ENCODE measurements at regions not wholly inside any gene's neighbourhood (a gene's known extent, or its start where the extent isn't known, plus 50 kb on each side); places are given as distances from the start of the nearest gene placed in this dataset.

DNA sequence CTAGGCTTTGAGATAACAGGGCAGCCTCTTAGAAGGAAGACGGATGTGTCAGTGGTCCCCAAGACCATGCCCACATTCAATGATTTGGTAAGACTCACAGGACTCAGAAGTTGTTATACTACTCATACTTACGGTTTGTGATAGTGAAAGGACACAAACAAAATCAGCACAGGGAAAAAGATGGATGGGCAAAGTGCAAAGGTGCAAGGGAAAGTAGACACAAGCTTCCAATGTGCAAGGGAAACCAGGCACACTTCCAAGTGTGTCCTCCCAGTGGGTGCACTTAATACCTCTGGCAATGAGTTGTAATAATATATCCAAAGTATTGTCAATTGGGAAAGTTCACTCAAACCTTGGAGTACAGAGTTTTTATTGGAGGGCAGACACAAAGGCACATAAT is 53.8 kb upstream of the VCX start:
- H3K4me3 Mint-ChIP-seq: no peak overlapping the region
- ChIA-PET POLR2A (no interaction called here), CTCF (no interaction called here)
- no peaks in the 10 kb centered on the region for H3K4me1 Mint-ChIP-seq
- Histone ChIP-seq H3K27me3 (replicated peaks in 1 of 2; ENCODE audit: control insufficient read depth in 2 of 2, extremely low read depth in 1 of 2, insufficient read depth in 2 of 2, low read length in 1 of 2) (no peaks in the 10 kb centered on the region), H3K4me1 (ENCODE audit: control insufficient read depth in 1 of 2, extremely low read depth in 1 of 2, insufficient read depth in 2 of 2, low read length in 2 of 2) (no peaks in the 10 kb centered on the region), H3K4me3 (ENCODE audit: control insufficient read depth in 1 of 2, extremely low read depth in 1 of 2, low read length in 1 of 2) (no peak overlapping the region), H3K9me3 (no peaks in the 10 kb centered on the region), H3K36me3 (ENCODE audit: control insufficient read depth in 2 of 2, extremely low read depth in 1 of 2, insufficient read depth in 1 of 2, low read length in 1 of 2) (no peaks in the 10 kb centered on the region), H3K27ac (ENCODE audit: low read length) (no peak overlapping the region)
- no peaks in the 10 kb centered on the region for H3K36me3 Mint-ChIP-seq
- DNase-seq (no peak), ATAC-seq (replicated peaks in 1 of 4) (no peak)
- peaks cover 3 to 17% (median 10%) of the 10 kb centered on the region in 3 donors for H3K9me3 Mint-ChIP-seq
- peaks cover 0 to 8% of the 10 kb centered on the region in 2 donors for H3K27me3 Mint-ChIP-seq
- WGBS (ENCODE audit: insufficient coverage): no CpG with 5 or more reads among the region's 2 CpGs
- no peak overlapping the region for H3K27ac Mint-ChIP-seq

DNA sequence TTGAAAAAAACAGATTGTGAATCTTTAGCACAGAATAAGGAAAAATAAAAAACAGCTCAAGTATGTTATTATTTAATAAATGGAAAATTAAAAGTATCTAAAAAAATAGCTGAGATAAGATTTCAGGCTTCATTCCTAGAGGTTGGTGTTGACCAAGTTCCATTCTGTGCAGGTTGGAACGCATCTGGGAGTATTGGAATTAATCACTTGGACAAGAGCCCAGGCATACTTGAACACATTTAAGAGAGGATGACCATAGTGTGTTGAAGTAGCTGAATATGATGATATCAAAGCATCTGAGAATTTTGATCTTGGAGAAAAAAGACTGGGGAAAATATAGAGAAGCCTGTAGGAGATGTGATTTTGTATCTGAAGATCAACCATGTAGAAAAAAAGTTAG is 54.6 kb upstream of the VCX start:
- no peak overlapping the region for H3K27ac ChIP-seq (ENCODE audit: low read length)
- WGBS (ENCODE audit: insufficient coverage): no CpG with 5 or more reads among the region's 1 CpG
- Mint-ChIP-seq H3K27me3 (peaks cover 0 to 8% of the 10 kb centered on the region in 2 donors), H3K9me3 (peaks cover 3 to 22% (median 12%) of the 10 kb centered on the region in 3 donors), H3K36me3 (no peaks in the 10 kb centered on the region), H3K4me1 (no peaks in the 10 kb centered on the region), H3K27ac (no peak overlapping the region), H3K4me3 (no peak overlapping the region)
- no peaks in the 10 kb centered on the region for H3K27me3 ChIP-seq (replicated peaks in 1 of 2; ENCODE audit: control insufficient read depth in 2 of 2, extremely low read depth in 1 of 2, insufficient read depth in 2 of 2, low read length in 1 of 2)
- ATAC-seq (replicated peaks in 1 of 4) (no peak), DNase-seq (no peak)
- H3K36me3 ChIP-seq (ENCODE audit: control insufficient read depth in 2 of 2, extremely low read depth in 1 of 2, insufficient read depth in 1 of 2, low read length in 1 of 2): no peaks in the 10 kb centered on the region
- H3K4me1 ChIP-seq (ENCODE audit: control insufficient read depth in 1 of 2, extremely low read depth in 1 of 2, insufficient read depth in 2 of 2, low read length in 2 of 2): no peaks in the 10 kb centered on the region
- no peak overlapping the region for H3K4me3 ChIP-seq (ENCODE audit: control insufficient read depth in 1 of 2, extremely low read depth in 1 of 2, low read length in 1 of 2)
- POLR2A ChIA-PET: no interaction called here
- CTCF ChIA-PET: interaction anchor here in 1 of 2 donors (0.7 kb wide), 1 partner anchor 663 kb away, joined by 4 read pairs; no protein-coding TSS in a partner anchor
- no peaks in the 10 kb centered on the region for H3K9me3 ChIP-seq

DNA sequence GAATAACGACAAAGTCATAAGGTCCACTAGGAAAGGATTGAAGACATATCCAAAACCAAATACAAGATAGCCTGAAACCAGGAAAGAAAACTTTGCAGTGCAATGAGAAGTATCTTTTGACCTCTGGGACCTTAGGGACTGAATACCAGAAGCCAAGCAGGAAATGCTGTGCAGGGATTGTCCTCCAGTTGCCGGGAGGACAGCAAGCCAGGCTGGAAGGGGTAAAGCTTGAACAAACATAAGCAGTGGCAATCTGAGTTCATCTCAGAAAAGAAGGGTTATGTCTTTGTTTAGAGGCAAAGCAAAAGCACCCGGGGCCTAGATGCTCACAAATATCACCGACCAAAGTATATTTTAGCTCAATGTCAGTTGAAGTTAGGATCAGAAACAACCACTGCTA is 55.3 kb upstream of the VCX start:
- POLR2A ChIA-PET: interaction anchor here in 1 of 2 donors (0.6 kb wide), 1 partner anchor 114 kb away, joined by 3 read pairs; no protein-coding TSS in a partner anchor
- Histone ChIP-seq H3K27me3 (replicated peaks in 1 of 2; ENCODE audit: control insufficient read depth in 2 of 2, extremely low read depth in 1 of 2, insufficient read depth in 2 of 2, low read length in 1 of 2) (no peaks in the 10 kb centered on the region), H3K36me3 (ENCODE audit: control insufficient read depth in 2 of 2, extremely low read depth in 1 of 2, insufficient read depth in 1 of 2, low read length in 1 of 2) (no peaks in the 10 kb centered on the region), H3K4me1 (ENCODE audit: control insufficient read depth in 1 of 2, extremely low read depth in 1 of 2, insufficient read depth in 2 of 2, low read length in 2 of 2) (no peaks in the 10 kb centered on the region), H3K27ac (ENCODE audit: low read length) (no peak overlapping the region), H3K9me3 (no peaks in the 10 kb centered on the region), H3K4me3 (ENCODE audit: control insufficient read depth in 1 of 2, extremely low read depth in 1 of 2, low read length in 1 of 2) (no peak overlapping the region)
- Mint-ChIP-seq H3K36me3 (no peaks in the 10 kb centered on the region), H3K9me3 (peaks cover 3 to 22% (median 12%) of the 10 kb centered on the region in 3 donors), H3K4me1 (no peaks in the 10 kb centered on the region), H3K27me3 (peaks cover 0 to 8% of the 10 kb centered on the region in 2 donors), H3K4me3 (no peak overlapping the region), H3K27ac (no peak overlapping the region)
- DNase-seq: no peak
- no CpG with 5 or more reads among the region's 4 CpGs for WGBS (ENCODE audit: insufficient coverage)
- CTCF ChIA-PET: interaction anchor here in 1 of 2 donors (0.7 kb wide), 1 partner anchor 662 kb away, joined by 4 read pairs; no protein-coding TSS in a partner anchor
- no peak for ATAC-seq (replicated peaks in 1 of 4)

DNA sequence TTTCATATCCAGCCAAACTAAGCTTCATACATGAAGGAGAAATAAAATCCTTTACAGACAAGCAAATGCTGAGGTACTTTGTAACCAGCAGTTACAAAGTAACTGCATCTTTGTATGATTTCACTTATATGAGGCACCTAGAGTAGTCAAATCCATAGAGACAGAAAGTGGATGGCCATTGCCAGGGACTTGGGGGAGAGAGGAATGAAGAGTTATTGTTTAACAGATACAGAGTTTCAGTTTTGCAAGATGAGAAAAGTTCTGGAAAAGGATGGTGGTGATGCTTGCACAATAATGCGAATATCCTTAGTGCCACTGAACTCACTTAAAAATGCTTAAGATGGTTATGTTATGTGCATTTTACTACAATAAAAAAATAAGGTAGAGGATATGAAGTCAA is 58.4 kb upstream of the VCX start:
- Histone ChIP-seq H3K27me3 (replicated peaks in 1 of 2; ENCODE audit: control insufficient read depth in 2 of 2, extremely low read depth in 1 of 2, insufficient read depth in 2 of 2, low read length in 1 of 2) (no peaks in the 10 kb centered on the region), H3K4me1 (ENCODE audit: control insufficient read depth in 1 of 2, extremely low read depth in 1 of 2, insufficient read depth in 2 of 2, low read length in 2 of 2) (no peaks in the 10 kb centered on the region), H3K27ac (ENCODE audit: low read length) (no peak overlapping the region), H3K36me3 (ENCODE audit: control insufficient read depth in 2 of 2, extremely low read depth in 1 of 2, insufficient read depth in 1 of 2, low read length in 1 of 2) (no peaks in the 10 kb centered on the region), H3K9me3 (no peaks in the 10 kb centered on the region), H3K4me3 (ENCODE audit: control insufficient read depth in 1 of 2, extremely low read depth in 1 of 2, low read length in 1 of 2) (no peak overlapping the region)
- no peak for DNase-seq
- CTCF ChIA-PET: no interaction called here
- no peak for ATAC-seq (replicated peaks in 1 of 4)
- 100% methylated on average over 1 of the region's 1 CpG for WGBS (ENCODE audit: insufficient coverage)
- Mint-ChIP-seq H3K27ac (no peak overlapping the region), H3K4me1 (no peaks in the 10 kb centered on the region), H3K4me3 (no peak overlapping the region), H3K9me3 (peaks cover 0 to 22% (median 5%) of the 10 kb centered on the region in 3 donors), H3K27me3 (peaks cover 0 to 8% of the 10 kb centered on the region in 2 donors), H3K36me3 (no peaks in the 10 kb centered on the region)
- POLR2A ChIA-PET: no interaction called here

DNA sequence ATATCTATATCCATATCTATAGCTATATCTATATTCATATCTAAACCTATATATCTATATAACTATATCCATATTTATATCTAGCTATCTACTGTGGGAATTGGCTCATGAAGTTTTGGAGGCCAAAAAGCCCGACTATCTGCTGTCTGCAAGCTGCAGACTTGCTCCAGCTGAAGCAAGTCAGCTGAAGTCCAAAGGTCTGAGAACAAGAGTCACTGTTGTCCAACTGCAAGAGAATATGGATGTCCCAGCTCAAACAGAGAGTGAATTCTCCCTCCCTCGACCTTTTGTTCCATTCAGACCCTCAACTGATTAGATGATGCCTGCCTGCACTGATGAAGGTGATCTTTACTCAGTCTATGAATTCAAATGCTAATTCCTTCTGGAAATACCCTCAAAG is 63.3 kb upstream of the VCX start:
- H3K27ac Mint-ChIP-seq: no peak overlapping the region
- CTCF ChIA-PET: no interaction called here
- ATAC-seq (replicated peaks in 1 of 4): no peak

DNA sequence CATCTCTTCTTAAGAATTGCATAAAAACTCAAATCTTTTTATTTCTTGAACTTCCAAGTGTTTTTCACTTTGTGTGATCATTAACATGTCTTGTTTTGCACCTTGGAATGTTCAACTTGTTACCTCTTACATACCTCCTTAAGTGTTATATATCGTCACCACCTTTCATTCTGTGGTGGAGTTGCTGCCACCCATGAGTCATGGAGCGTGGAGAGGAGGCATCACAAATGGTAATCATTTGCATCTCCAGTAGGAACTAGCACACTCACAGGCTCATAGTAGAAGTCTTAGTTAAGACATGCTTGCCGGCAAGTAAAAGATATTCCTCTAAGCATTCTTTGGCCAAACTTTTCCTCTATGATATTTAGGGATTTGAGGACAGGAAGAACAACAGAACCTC is 67.0 kb upstream of the VCX start:
- H3K4me3 ChIP-seq (ENCODE audit: control insufficient read depth in 1 of 2, extremely low read depth in 1 of 2, low read length in 1 of 2): no peak overlapping the region
- WGBS (ENCODE audit: insufficient coverage): no CpG with 5 or more reads among the region's 3 CpGs
- H3K4me3 Mint-ChIP-seq: no peak overlapping the region
- H3K9me3 Mint-ChIP-seq: peaks cover 3 to 10% (median 3%) of the 10 kb centered on the region in 3 donors
- H3K27ac ChIP-seq (ENCODE audit: low read length): no peak overlapping the region
- ChIA-PET CTCF (no interaction called here), POLR2A (no interaction called here)
- ATAC-seq (replicated peaks in 1 of 4): no peak
- H3K36me3 Mint-ChIP-seq: no peaks in the 10 kb centered on the region
- DNase-seq: no peak
- no peaks in the 10 kb centered on the region for H3K4me1 ChIP-seq (ENCODE audit: control insufficient read depth in 1 of 2, extremely low read depth in 1 of 2, insufficient read depth in 2 of 2, low read length in 2 of 2)
- no peak overlapping the region for H3K27ac Mint-ChIP-seq
- no peaks in the 10 kb centered on the region for H3K9me3 ChIP-seq
- no peaks in the 10 kb centered on the region for H3K36me3 ChIP-seq (ENCODE audit: control insufficient read depth in 2 of 2, extremely low read depth in 1 of 2, insufficient read depth in 1 of 2, low read length in 1 of 2)
- no peaks in the 10 kb centered on the region for H3K27me3 ChIP-seq (replicated peaks in 1 of 2; ENCODE audit: control insufficient read depth in 2 of 2, extremely low read depth in 1 of 2, insufficient read depth in 2 of 2, low read length in 1 of 2)
- H3K27me3 Mint-ChIP-seq: no peaks in the 10 kb centered on the region
- no peaks in the 10 kb centered on the region for H3K4me1 Mint-ChIP-seq

More for the DNA sequence above, 63.3 kb upstream of the VCX start:
- Histone ChIP-seq H3K36me3 (ENCODE audit: control insufficient read depth in 2 of 2, extremely low read depth in 1 of 2, insufficient read depth in 1 of 2, low read length in 1 of 2) (no peaks in the 10 kb centered on the region), H3K27ac (ENCODE audit: low read length) (no peak overlapping the region), H3K27me3 (replicated peaks in 1 of 2; ENCODE audit: control insufficient read depth in 2 of 2, extremely low read depth in 1 of 2, insufficient read depth in 2 of 2, low read length in 1 of 2) (no peaks in the 10 kb centered on the region), H3K4me3 (ENCODE audit: control insufficient read depth in 1 of 2, extremely low read depth in 1 of 2, low read length in 1 of 2) (no peak overlapping the region), H3K4me1 (ENCODE audit: control insufficient read depth in 1 of 2, extremely low read depth in 1 of 2, insufficient read depth in 2 of 2, low read length in 2 of 2) (no peaks in the 10 kb centered on the region), H3K9me3 (no peaks in the 10 kb centered on the region)
- peaks cover 0 to 2% of the 10 kb centered on the region in 2 donors for H3K27me3 Mint-ChIP-seq
- no peak for DNase-seq
- H3K36me3 Mint-ChIP-seq: no peaks in the 10 kb centered on the region
- H3K9me3 Mint-ChIP-seq: peaks cover 3 to 15% (median 5%) of the 10 kb centered on the region in 3 donors
- H3K4me1 Mint-ChIP-seq: no peaks in the 10 kb centered on the region
- no CpG with 5 or more reads among the region's 2 CpGs for WGBS (ENCODE audit: insufficient coverage)
- POLR2A ChIA-PET: no interaction called here
- H3K4me3 Mint-ChIP-seq: no peak overlapping the region

Data from T-cell (primary cell).